KMS-11 (cell line): ENCODE measurements at regions not wholly inside any gene's neighbourhood (a gene's known extent, or its start where the extent isn't known, plus 50 kb on each side); places are given as distances from the start of the nearest gene placed in this dataset.

ENCODE experiments used
- H2AFZ ChIP-seq: fragments of 200-600 bp; sonication (generic); 2 replicates; pipeline ENCODE4 v1.6.1; 2016; ENCODE audit warnings: antibody characterized with exemption, mixed run types, low read depth
- H3K27ac ChIP-seq: fragments of 200-600 bp; sonication (generic); 2 replicates; pipeline ENCODE4 v1.6.1; 2016; ENCODE audit warnings: mild to moderate bottlenecking, mixed run types
- H3K27me3 ChIP-seq: fragments of 200-600 bp; sonication (generic); 2 replicates; pipeline ENCODE4 v1.6.1; 2017; ENCODE audit warnings: mild to moderate bottlenecking, low read depth, mixed run types, moderate library complexity; ENCODE audit not compliant: insufficient read depth
- H3K36me3 ChIP-seq: fragments of 200-600 bp; sonication (generic); 2 replicates; pipeline ENCODE4 v1.6.1; 2017; ENCODE audit warnings: mild to moderate bottlenecking, mixed run types; ENCODE audit not compliant: insufficient read depth
- H3K4me1 ChIP-seq: fragments of 200-600 bp; sonication (generic); 2 replicates; pipeline ENCODE4 v1.6.1; 2016; ENCODE audit warnings: mild to moderate bottlenecking, low read depth, mixed run types; ENCODE audit not compliant: poor library complexity, severe bottlenecking
- H3K4me2 ChIP-seq: fragments of 200-600 bp; sonication (generic); 2 replicates; pipeline ENCODE4 v1.7.0; 2016; ENCODE audit warnings: mild to moderate bottlenecking, mixed run types
- H3K4me3 ChIP-seq: fragments of 200-600 bp; sonication (generic); IDR thresholded peaks from 2 replicates; pipeline ENCODE4 v1.6.1; 2017; ENCODE audit warnings: low read depth, low read length, mixed read lengths; ENCODE audit not compliant: insufficient read depth
- H3K79me2 ChIP-seq: fragments of 200-600 bp; sonication (generic); 2 replicates; pipeline ENCODE4 v1.6.1; 2016; ENCODE audit warnings: low read depth, mixed run types; ENCODE audit not compliant: insufficient read depth
- H3K9ac ChIP-seq: fragments of 200-600 bp; sonication (generic); 2 replicates; pipeline ENCODE4 v1.6.1; 2016; ENCODE audit warnings: mild to moderate bottlenecking, mixed run types
- H4K20me1 ChIP-seq: fragments of 200-600 bp; sonication (generic); 2 replicates; pipeline ENCODE4 v1.6.1; 2016; ENCODE audit warnings: mild to moderate bottlenecking, mixed run types; ENCODE audit not compliant: insufficient read depth
- CTCF ChIP-seq: fragments of 200-600 bp; sonication (generic); conservative IDR thresholded peaks from 2 replicates; pipeline ENCODE4 v1.6.1; 2017; ENCODE audit warnings: low read depth, mild to moderate bottlenecking, antibody characterized with exemption, low read length, moderate library complexity, mixed read lengths

GRCh38 chr3:174783502-174783901 lies 75.6 kb upstream of the NAALADL2 start:
- TF ChIP-seq CTCF: no peak
- no peak overlapping the region for H3K4me2 ChIP-seq

GRCh38 chr3:174784206-174784934 lies 74.8 kb upstream of the NAALADL2 start:
- H3K27me3 ChIP-seq: no peaks in the 10 kb centered on the region
- H3K4me1 ChIP-seq: no peaks in the 10 kb centered on the region
- H3K4me3 ChIP-seq: no peak overlapping the region
- TF ChIP-seq CTCF: no peak
- H3K9ac ChIP-seq: no peak overlapping the region
- no peaks in the 10 kb centered on the region for H4K20me1 ChIP-seq
- no peaks in the 10 kb centered on the region for H3K36me3 ChIP-seq
- no peak overlapping the region for H3K27ac ChIP-seq
- no peak overlapping the region for H3K4me2 ChIP-seq
- no peak overlapping the region for H2AFZ ChIP-seq
- H3K79me2 ChIP-seq: no peaks in the 10 kb centered on the region

More at GRCh38 chr3:174783502-174783901, 75.6 kb upstream of the NAALADL2 start:
- Histone ChIP-seq H3K79me2 (no peaks in the 10 kb centered on the region), H3K9ac (no peak overlapping the region), H3K36me3 (no peaks in the 10 kb centered on the region), H3K27ac (no peak overlapping the region), H3K4me1 (no peaks in the 10 kb centered on the region), H3K27me3 (no peaks in the 10 kb centered on the region), H3K4me3 (no peak overlapping the region), H4K20me1 (no peaks in the 10 kb centered on the region), H2AFZ (no peak overlapping the region)

- TF ChIP-seq CTCF: no peak
- Histone ChIP-seq H4K20me1 (no peaks in the 10 kb centered on the region), H3K27me3 (no peaks in the 10 kb centered on the region), H3K4me2 (no peak overlapping the region), H3K36me3 (no peaks in the 10 kb centered on the region), H3K27ac (no peak overlapping the region), H3K4me1 (no peaks in the 10 kb centered on the region), H2AFZ (no peak overlapping the region), H3K79me2 (no peaks in the 10 kb centered on the region), H3K4me3 (no peak overlapping the region), H3K9ac (no peak overlapping the region)
Measured at GRCh38 chr3:174786825-174787224, 72.3 kb upstream of the NAALADL2 start.

GRCh38 chr3:174791161-174791560 lies 68.0 kb upstream of the NAALADL2 start:
- H3K4me1 ChIP-seq: no peaks in the 10 kb centered on the region
- no peak overlapping the region for H3K9ac ChIP-seq
- no peak overlapping the region for H2AFZ ChIP-seq
- H4K20me1 ChIP-seq: no peaks in the 10 kb centered on the region
- H3K4me3 ChIP-seq: no peak overlapping the region
- no peak overlapping the region for H3K4me2 ChIP-seq
- no peak overlapping the region for H3K27ac ChIP-seq
- no peaks in the 10 kb centered on the region for H3K27me3 ChIP-seq
- no peak for TF ChIP-seq CTCF
- H3K36me3 ChIP-seq: no peaks in the 10 kb centered on the region
- H3K79me2 ChIP-seq: no peaks in the 10 kb centered on the region
